Left colon (tissue), 2 donors: ENCODE measurements at regions not wholly inside any gene's neighbourhood (a gene's known extent, or its start where the extent isn't known, plus 50 kb on each side); places are given as distances from the start of the nearest gene placed in this dataset.
A peak's percentile ranks its signal among the peaks of the same experiment; 100 is the strongest.

Experiments
- ATAC-seq: fragments of 200-7000 bp; cut with Tn5 transposase; one replicate; pipeline ENCODE4 v1.9.1; 2020; ENCODE audit warnings: mild to moderate bottlenecking, moderate library complexity
- DNase-seq, 2 donors: peaks; one replicate each; pipeline ENCODE4 v3.0.0-alpha.2; 2020
- intact Hi-C, 2 donors: fragments of 100-400 bp; cut with DNase I in 1 of 2; cut with micrococcal nuclease in 1 of 2; formaldehyde crosslinking; loops; one replicate each; pipeline versions ENCODE4 v1.11.2 to v1.14.0; 2022; cut with DNase I, micrococcal nuclease
- donor health status: DM: no; HTN: no; CAD: no.
- donor health status: DM: yes; HTN: yes; CAD: no.

- DNase-seq: no peak
These were observed 96.5 kb downstream of the RRAGC start for GRCh38 chr1:38763121-38763520.

GRCh38 chr1:38760562-38760961, 99.0 kb downstream of the RRAGC start:
- ATAC-seq (no peak), DNase-seq (no peak)
- intact Hi-C loops: no loop called here

More at GRCh38 chr1:38763121-38763520, 96.5 kb downstream of the RRAGC start:
- intact Hi-C loops: no loop called here
- ATAC-seq: no peak

GRCh38 chr1:38758820-38759219, 100.8 kb downstream of the RRAGC start:
- no peak for DNase-seq
- no peak for ATAC-seq
- intact Hi-C loops: no loop called here

GRCh38 chr1:38746941-38747600, 112.5 kb downstream of the RRAGC start:
- DNase-seq: no peak
- no peak for ATAC-seq
- intact Hi-C loops: no loop called here

GRCh38 chr1:38746402-38746935, 113.1 kb downstream of the RRAGC start:
- DNase-seq (no peak), ATAC-seq (no peak)
- intact Hi-C loops: no loop called here

GRCh38 chr1:38745476-38746401, 113.8 kb downstream of the RRAGC start:
- no peak for ATAC-seq
- DNase-seq: no peak
- intact Hi-C loops: no loop called here

GRCh38 chr1:38744452-38745350, 114.9 kb downstream of the RRAGC start:
- intact Hi-C loops: no loop called here
- DNase-seq: no peak
- ATAC-seq: no peak

- ATAC-seq: no peak
- intact Hi-C loops: no loop called here
- DNase-seq: no peak
These were observed 116.4 kb downstream of the RRAGC start for GRCh38 chr1:38743184-38743583.

GRCh38 chr1:38741341-38741740, 118.2 kb downstream of the RRAGC start:
- ATAC-seq (no peak), DNase-seq (no peak)

GRCh38 chr1:38740487-38740886, 119.1 kb downstream of the RRAGC start:
- no peak for ATAC-seq
- intact Hi-C loops: no loop called here
- no peak for DNase-seq

More at GRCh38 chr1:38741341-38741740, 118.2 kb downstream of the RRAGC start:
- intact Hi-C loops: no loop called here

- ATAC-seq: no peak
- DNase-seq: no peak
- intact Hi-C loops: no loop called here
These were observed 121.4 kb downstream of the RRAGC start for GRCh38 chr1:38738207-38738606.

- no peak for ATAC-seq
- no peak for DNase-seq
These were observed 123.2 kb downstream of the RRAGC start for GRCh38 chr1:38736399-38736798.

GRCh38 chr1:38735651-38736161, 123.9 kb downstream of the RRAGC start:
- ATAC-seq: no peak
- DNase-seq: no peak
- intact Hi-C loops: no loop called here

More at GRCh38 chr1:38736399-38736798, 123.2 kb downstream of the RRAGC start:
- intact Hi-C loops: no loop called here

GRCh38 chr1:38733761-38734160, 125.8 kb downstream of the RRAGC start:
- no peak for DNase-seq
- intact Hi-C loops: no loop called here
- ATAC-seq: no peak

GRCh38 chr1:38730511-38731397, 128.8 kb downstream of the RRAGC start:
- intact Hi-C loops: no loop called here
- DNase-seq (no peak), ATAC-seq (no peak)

- ATAC-seq (no peak), DNase-seq (no peak)
- intact Hi-C loops: no loop called here
These were observed 131.0 kb downstream of the RRAGC start for GRCh38 chr1:38728585-38728908.

- peak; percentile 30 to 33 for DNase-seq
- intact Hi-C loops: no loop called here
- peak; percentile 92 for ATAC-seq
These were observed 131.6 kb downstream of the RRAGC start for GRCh38 chr1:38727684-38728584.
